Prostate gland (tissue), 2 donors: ENCODE measurements at regions not wholly inside any gene's neighbourhood (a gene's known extent, or its start where the extent isn't known, plus 50 kb on each side); places are given as distances from the start of the nearest gene placed in this dataset.

ENCODE experiments used
- DNase-seq: peaks from one replicate; pipeline ENCODE4 v3.0.0-alpha.2; 2019; ENCODE audit warnings: low spot score
- H3K27ac ChIP-seq, 2 donors: fragments of 200-600 bp; sonication (generic); 2 replicates each; pipeline ENCODE4 v1.5.1; 2017 to 2019
- H3K27me3 ChIP-seq: fragments of 200-600 bp; sonication (generic); replicated peaks from 2 replicates; pipeline ENCODE4 v1.5.1; 2019; ENCODE audit not compliant: insufficient read depth
- H3K36me3 ChIP-seq, 2 donors: fragments of 200-600 bp; sonication (generic); 1 replicate in 1 of 2; 2 replicates in 1 of 2; pipeline versions ENCODE4 v1.5.1 to v1.8.1; 2017 to 2019
- H3K4me1 ChIP-seq: fragments of 200-600 bp; sonication (generic); replicated peaks from 2 replicates; pipeline ENCODE4 v1.5.1; 2019
- H3K4me3 ChIP-seq, 2 donors: fragments of 200-600 bp; sonication (generic); 2 replicates each; pipeline ENCODE4 v1.5.1; 2017 to 2019
- H3K9me3 ChIP-seq: fragments of 200-600 bp; sonication (generic); 2 replicates; pipeline ENCODE4 v1.5.1; 2017
- POLR2A ChIP-seq: fragments of 450-650 bp; IDR thresholded peaks from one replicate; pipeline ENCODE4 v1.6.1; 2016; ENCODE audit warnings: antibody characterized with exemption, mild to moderate bottlenecking
- POLR2AphosphoS5 ChIP-seq: sonication (generic); formaldehyde crosslinking; IDR thresholded peaks from one replicate; pipeline ENCODE4 v1.6.1; 2017; ENCODE audit warnings: antibody characterized with exemption
- WGBS: methylation state at CpG from one replicate; pipeline ENCODE4 v1.1.5; 2018; 5-methylcytosine and 5-hydroxymethylcytosine counted together
- intact Hi-C: fragments of 100-400 bp; cut with DNase I; formaldehyde crosslinking; loops from one replicate; pipeline ENCODE4 v1.14.2; 2022
- TF ChIP-seq, protein P1 (sequence below), 4 experiments: fragments of 200-600 bp in 2 of 4; fragments of 450-650 bp in 2 of 4; sonication (generic) in 2 of 4; IDR thresholded peaks; 1 replicate in 3 of 4; 2 replicates in 1 of 4; pipeline ENCODE4 v1.5.1; 2016 to 2019; ENCODE audit warnings: antibody characterized with exemption in 4 of 4, mild to moderate bottlenecking in 2 of 4, moderate library complexity in 2 of 4

DNA sequence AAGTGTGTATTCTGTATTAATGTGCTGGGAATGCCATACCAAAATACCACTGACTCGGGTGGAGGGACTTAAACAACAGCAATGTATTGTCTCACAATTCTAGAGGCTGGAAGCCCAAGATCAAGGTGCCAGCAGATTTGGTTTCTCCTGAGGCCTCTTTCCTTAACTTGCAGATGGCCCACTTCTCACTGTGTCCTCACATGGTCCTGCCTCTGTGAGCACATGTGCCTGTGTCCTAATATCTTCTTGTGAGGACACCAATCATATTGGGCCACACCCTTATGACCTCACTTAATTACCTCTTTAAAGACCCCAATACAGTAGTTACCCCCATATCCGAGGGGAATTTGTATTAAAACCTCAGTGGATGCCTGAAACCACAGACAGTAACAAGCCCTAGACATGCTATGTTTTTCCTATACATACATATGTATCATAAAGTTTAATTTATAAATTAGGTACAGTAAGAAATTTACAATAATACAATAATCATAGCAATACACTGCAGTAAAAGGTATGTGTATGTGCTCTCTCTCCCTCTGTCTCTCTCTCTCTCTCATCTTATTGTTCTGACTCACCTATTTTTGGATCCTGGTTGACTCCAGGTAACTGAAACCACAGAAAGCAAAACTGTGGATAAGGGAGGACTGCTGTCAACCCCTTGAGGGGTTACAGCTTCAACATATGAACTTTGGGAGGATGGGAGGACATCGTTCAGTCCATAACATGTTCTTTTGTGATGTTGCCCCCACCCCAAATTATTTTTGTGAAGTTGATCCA is 174.3 kb downstream of the IRS2 start:
- DNase-seq: no peak
- 90% methylated on average over 3 of the region's 3 CpGs for WGBS
- H3K36me3 ChIP-seq: no peaks in the 10 kb centered on the region
- no peaks in the 10 kb centered on the region for H3K4me1 ChIP-seq
- intact Hi-C loops: no loop called here
- H3K27ac ChIP-seq: no peak overlapping the region
- no peaks in the 10 kb centered on the region for H3K9me3 ChIP-seq
- H3K27me3 ChIP-seq: no peaks in the 10 kb centered on the region
- TF ChIP-seq, protein P1, sequence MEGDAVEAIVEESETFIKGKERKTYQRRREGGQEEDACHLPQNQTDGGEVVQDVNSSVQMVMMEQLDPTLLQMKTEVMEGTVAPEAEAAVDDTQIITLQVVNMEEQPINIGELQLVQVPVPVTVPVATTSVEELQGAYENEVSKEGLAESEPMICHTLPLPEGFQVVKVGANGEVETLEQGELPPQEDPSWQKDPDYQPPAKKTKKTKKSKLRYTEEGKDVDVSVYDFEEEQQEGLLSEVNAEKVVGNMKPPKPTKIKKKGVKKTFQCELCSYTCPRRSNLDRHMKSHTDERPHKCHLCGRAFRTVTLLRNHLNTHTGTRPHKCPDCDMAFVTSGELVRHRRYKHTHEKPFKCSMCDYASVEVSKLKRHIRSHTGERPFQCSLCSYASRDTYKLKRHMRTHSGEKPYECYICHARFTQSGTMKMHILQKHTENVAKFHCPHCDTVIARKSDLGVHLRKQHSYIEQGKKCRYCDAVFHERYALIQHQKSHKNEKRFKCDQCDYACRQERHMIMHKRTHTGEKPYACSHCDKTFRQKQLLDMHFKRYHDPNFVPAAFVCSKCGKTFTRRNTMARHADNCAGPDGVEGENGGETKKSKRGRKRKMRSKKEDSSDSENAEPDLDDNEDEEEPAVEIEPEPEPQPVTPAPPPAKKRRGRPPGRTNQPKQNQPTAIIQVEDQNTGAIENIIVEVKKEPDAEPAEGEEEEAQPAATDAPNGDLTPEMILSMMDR (IDR thresholded peaks at IDR 0.05): no peak
- no peak for TF ChIP-seq POLR2AphosphoS5
- no peak for TF ChIP-seq POLR2A
- no peak overlapping the region for H3K4me3 ChIP-seq

DNA sequence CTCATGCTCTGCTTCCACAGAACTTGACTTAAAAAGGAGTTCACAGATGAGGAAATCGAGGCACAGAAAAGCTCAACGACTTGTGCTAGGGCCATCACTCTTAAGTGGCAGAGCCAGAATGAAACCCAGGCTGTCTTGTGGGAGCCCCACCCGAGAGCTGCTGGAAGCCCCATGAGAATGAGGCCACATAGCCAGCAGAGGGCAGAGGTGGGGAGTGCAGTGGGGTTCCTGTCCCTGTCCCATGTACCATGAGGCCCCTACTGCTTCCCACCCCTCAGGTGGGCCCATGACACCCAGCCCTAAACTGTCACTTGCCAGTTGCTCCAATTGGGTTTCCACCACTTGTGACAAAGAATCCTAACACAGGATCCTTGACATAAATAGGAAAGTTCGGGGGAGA is 175.9 kb downstream of the IRS2 start:
- DNase-seq: no peak
- intact Hi-C loops: no loop called here

DNA sequence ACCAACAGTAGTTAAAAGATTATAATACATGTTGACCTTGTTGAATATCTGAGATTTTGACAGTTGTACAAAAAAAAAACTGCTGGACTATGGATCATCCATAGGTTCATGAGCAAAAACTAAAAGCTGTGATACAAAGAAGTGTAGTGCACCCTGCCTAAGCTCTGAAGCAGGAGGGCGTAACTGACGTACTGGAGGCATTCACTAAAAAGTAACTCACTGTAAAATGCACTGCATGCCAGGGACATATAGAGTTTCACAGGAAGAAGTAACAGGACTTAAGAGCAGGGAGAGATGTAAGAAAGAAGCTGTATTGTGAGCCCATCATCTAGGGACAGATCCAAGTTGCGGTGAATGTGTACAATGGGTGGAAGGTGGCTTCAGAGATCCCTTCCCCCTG is 177.9 kb downstream of the IRS2 start:
- H3K36me3 ChIP-seq: no peaks in the 10 kb centered on the region
- no peaks in the 10 kb centered on the region for H3K27me3 ChIP-seq
- DNase-seq: no peak
- H3K4me1 ChIP-seq: no peaks in the 10 kb centered on the region
- TF ChIP-seq POLR2AphosphoS5 (no peak), POLR2A (no peak)
- TF ChIP-seq, protein P1 (IDR thresholded peaks at IDR 0.05): no peak
- 78% methylated on average over 3 of the region's 3 CpGs for WGBS
- H3K27ac ChIP-seq: no peak overlapping the region
- no peaks in the 10 kb centered on the region for H3K9me3 ChIP-seq
- intact Hi-C loops: no loop called here
- no peak overlapping the region for H3K4me3 ChIP-seq

More for the DNA sequence above, 175.9 kb downstream of the IRS2 start:
- Histone ChIP-seq H3K27me3 (no peaks in the 10 kb centered on the region), H3K9me3 (no peaks in the 10 kb centered on the region), H3K4me3 (no peak overlapping the region), H3K4me1 (no peaks in the 10 kb centered on the region), H3K36me3 (no peaks in the 10 kb centered on the region), H3K27ac (no peak overlapping the region)
- TF ChIP-seq POLR2A: no peak
- TF ChIP-seq, protein P1 (IDR thresholded peaks at IDR 0.05): no peak
- no peak for TF ChIP-seq POLR2AphosphoS5
- 69% methylated on average over 4 of the region's 4 CpGs for WGBS

DNA sequence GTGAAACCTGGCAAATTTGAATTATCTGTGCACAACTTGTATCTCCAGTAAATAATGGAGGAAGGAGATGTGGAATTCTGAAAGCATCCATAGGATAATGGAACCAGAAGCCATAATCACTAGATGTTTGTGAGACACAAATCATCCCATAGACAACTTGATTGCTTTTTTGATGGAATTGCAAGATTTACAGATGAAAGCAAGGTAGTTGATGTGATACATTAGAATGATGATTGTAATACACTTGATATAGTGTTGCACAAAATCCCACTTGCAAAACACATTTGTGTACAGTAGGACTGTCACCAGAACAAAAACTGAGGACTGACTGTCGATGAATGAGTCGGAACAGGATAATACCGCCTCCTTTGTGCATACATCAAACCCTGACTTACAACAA is 178.3 kb downstream of the IRS2 start:
- Histone ChIP-seq H3K9me3 (no peaks in the 10 kb centered on the region), H3K36me3 (no peaks in the 10 kb centered on the region), H3K4me1 (no peaks in the 10 kb centered on the region), H3K27ac (no peak overlapping the region), H3K27me3 (no peaks in the 10 kb centered on the region), H3K4me3 (no peak overlapping the region)
- WGBS: 94% methylated on average over 3 of the region's 3 CpGs
- TF ChIP-seq, protein P1 (IDR thresholded peaks at IDR 0.05): no peak
- no peak for TF ChIP-seq POLR2AphosphoS5
- TF ChIP-seq POLR2A: no peak
- intact Hi-C loops: no loop called here
- no peak for DNase-seq

DNA sequence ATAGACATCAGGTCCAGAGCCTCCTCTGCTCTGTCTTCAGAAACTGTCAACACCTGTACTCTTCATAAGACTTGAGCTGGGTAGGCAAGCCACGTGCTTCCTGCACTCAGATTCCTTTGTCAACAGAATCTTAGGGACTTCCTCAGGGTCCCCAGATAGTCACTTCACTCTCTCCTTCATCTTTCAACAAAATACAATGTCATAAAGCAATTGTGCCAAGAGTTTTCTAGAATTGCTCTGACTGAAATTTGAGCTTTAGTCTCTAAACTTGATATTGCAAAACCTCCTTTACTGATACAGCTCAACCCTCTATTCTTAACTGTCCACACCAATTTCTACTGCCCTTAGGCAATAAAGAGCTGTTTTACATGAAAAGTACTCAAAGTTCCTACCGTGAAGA is 179.9 kb downstream of the IRS2 start:
- no peak for TF ChIP-seq POLR2AphosphoS5
- TF ChIP-seq POLR2A: no peak
- TF ChIP-seq, protein P1 (IDR thresholded peaks at IDR 0.05): no peak
- WGBS: 57% methylated on average over 1 of the region's 2 CpGs
- Histone ChIP-seq H3K27ac (no peak overlapping the region), H3K27me3 (no peaks in the 10 kb centered on the region), H3K9me3 (no peaks in the 10 kb centered on the region), H3K4me3 (no peak overlapping the region), H3K36me3 (no peaks in the 10 kb centered on the region), H3K4me1 (no peaks in the 10 kb centered on the region)
- intact Hi-C loops: no loop called here
- no peak for DNase-seq
